ENCODE measurements at regions not wholly inside any gene's neighbourhood (a gene's known extent, or its start where the extent isn't known, plus 50 kb on each side); places are given as distances from the start of the nearest gene placed in this dataset.

- no peaks in the 10 kb centered on the region for H3K27me3 ChIP-seq (ENCODE audit: insufficient read depth, low read depth)
- H2AFZ ChIP-seq (ENCODE audit: low read depth): no peak overlapping the region
- H4K20me1 ChIP-seq (ENCODE audit: insufficient read depth): no peaks in the 10 kb centered on the region
- no peak overlapping the region for H3K4me2 ChIP-seq
- H3K36me3 ChIP-seq (ENCODE audit: insufficient read depth): no peaks in the 10 kb centered on the region
- no peak overlapping the region for H3K27ac ChIP-seq
- no peak overlapping the region for H3K4me3 ChIP-seq (IDR thresholded peaks at IDR 0.05; ENCODE audit: insufficient read depth, low read depth, low read length)
- H3K4me1 ChIP-seq (ENCODE audit: low read depth, poor library complexity, severe bottlenecking): no peaks in the 10 kb centered on the region
- H3K9ac ChIP-seq: no peak overlapping the region
- H3K79me2 ChIP-seq (ENCODE audit: insufficient read depth, low read depth): no peaks in the 10 kb centered on the region
- TF ChIP-seq CTCF (conservative IDR thresholded peaks at IDR 0.05; ENCODE audit: low read depth, low read length): no peak
These were observed 645.6 kb downstream of the RNF144B start for GRCh38 chr6:19032591-19033295.

- Histone ChIP-seq H3K27me3 (ENCODE audit: insufficient read depth, low read depth) (no peaks in the 10 kb centered on the region), H3K4me3 (IDR thresholded peaks at IDR 0.05; ENCODE audit: insufficient read depth, low read depth, low read length) (no peak overlapping the region), H3K79me2 (ENCODE audit: insufficient read depth, low read depth) (no peaks in the 10 kb centered on the region), H3K27ac (no peak overlapping the region), H3K9ac (no peak overlapping the region), H2AFZ (ENCODE audit: low read depth) (no peak overlapping the region), H4K20me1 (ENCODE audit: insufficient read depth) (no peaks in the 10 kb centered on the region), H3K4me2 (no peak overlapping the region), H3K4me1 (ENCODE audit: low read depth, poor library complexity, severe bottlenecking) (no peaks in the 10 kb centered on the region), H3K36me3 (ENCODE audit: insufficient read depth) (no peaks in the 10 kb centered on the region)
- TF ChIP-seq CTCF (conservative IDR thresholded peaks at IDR 0.05; ENCODE audit: low read depth, low read length): no peak
These were observed 646.5 kb downstream of the RNF144B start for GRCh38 chr6:19033683-19034082.

- H3K27me3 ChIP-seq (ENCODE audit: insufficient read depth, low read depth): no peaks in the 10 kb centered on the region
- no peak overlapping the region for H3K27ac ChIP-seq
- no peak overlapping the region for H3K4me2 ChIP-seq
- H3K4me1 ChIP-seq (ENCODE audit: low read depth, poor library complexity, severe bottlenecking): no peaks in the 10 kb centered on the region
- H4K20me1 ChIP-seq (ENCODE audit: insufficient read depth): no peaks in the 10 kb centered on the region
- H3K9ac ChIP-seq: no peak overlapping the region
- H2AFZ ChIP-seq (ENCODE audit: low read depth): no peak overlapping the region
- no peaks in the 10 kb centered on the region for H3K36me3 ChIP-seq (ENCODE audit: insufficient read depth)
- no peaks in the 10 kb centered on the region for H3K79me2 ChIP-seq (ENCODE audit: insufficient read depth, low read depth)
- no peak for TF ChIP-seq CTCF (conservative IDR thresholded peaks at IDR 0.05; ENCODE audit: low read depth, low read length)
- H3K4me3 ChIP-seq (IDR thresholded peaks at IDR 0.05; ENCODE audit: insufficient read depth, low read depth, low read length): no peak overlapping the region
These were observed 647.8 kb downstream of the RNF144B start for GRCh38 chr6:19034986-19035385.

- H2AFZ ChIP-seq (ENCODE audit: low read depth): no peak overlapping the region
- H4K20me1 ChIP-seq (ENCODE audit: insufficient read depth): no peaks in the 10 kb centered on the region
- no peaks in the 10 kb centered on the region for H3K27me3 ChIP-seq (ENCODE audit: insufficient read depth, low read depth)
- no peak overlapping the region for H3K4me2 ChIP-seq
- no peaks in the 10 kb centered on the region for H3K79me2 ChIP-seq (ENCODE audit: insufficient read depth, low read depth)
- H3K4me3 ChIP-seq (IDR thresholded peaks at IDR 0.05; ENCODE audit: insufficient read depth, low read depth, low read length): no peak overlapping the region
- no peak for TF ChIP-seq CTCF (conservative IDR thresholded peaks at IDR 0.05; ENCODE audit: low read depth, low read length)
- H3K4me1 ChIP-seq (ENCODE audit: low read depth, poor library complexity, severe bottlenecking): no peaks in the 10 kb centered on the region
- H3K27ac ChIP-seq: no peak overlapping the region
- no peak overlapping the region for H3K9ac ChIP-seq
- no peaks in the 10 kb centered on the region for H3K36me3 ChIP-seq (ENCODE audit: insufficient read depth)
These were observed 648.5 kb downstream of the RNF144B start for GRCh38 chr6:19035461-19036195.
